Progenitor cell of endocrine pancreas (in vitro differentiated cells): ENCODE measurements at regions not wholly inside any gene's neighbourhood (a gene's known extent, or its start where the extent isn't known, plus 50 kb on each side); places are given as distances from the start of the nearest gene placed in this dataset.

Experiments used
- DNase-seq: peaks from one replicate; pipeline ENCODE4 v3.0.0; 2021; ENCODE audit warnings: low spot score; ENCODE audit not compliant: unreplicated experiment
- H3K27ac Mint-ChIP-seq: 2 replicates; pipeline ENCODE4 v1.8.0; 2021; ENCODE audit warnings: mild to moderate bottlenecking, moderate library complexity, mixed read lengths
- H3K27me3 Mint-ChIP-seq: 2 replicates; pipeline ENCODE4 v1.8.0; 2021; ENCODE audit warnings: mixed read lengths
- H3K36me3 Mint-ChIP-seq: 2 replicates; pipeline ENCODE4 v1.8.0; 2022; ENCODE audit warnings: mixed read lengths; ENCODE audit not compliant: insufficient read depth
- H3K4me1 Mint-ChIP-seq: 2 replicates; pipeline ENCODE4 v1.8.0; 2021; ENCODE audit warnings: low read depth, mixed read lengths
- H3K4me3 Mint-ChIP-seq: 2 replicates; pipeline ENCODE4 v1.8.0; 2021; ENCODE audit warnings: low read depth, mild to moderate bottlenecking, moderate library complexity, mixed read lengths
- H3K9me3 Mint-ChIP-seq: 2 replicates; pipeline ENCODE4 v1.8.0; 2021; ENCODE audit warnings: low read depth, mixed read lengths
- CTCF ChIP-seq: fragments of 200-600 bp; sonication (generic); IDR thresholded peaks from one replicate; pipeline ENCODE4 v1.5.0; 2021; ENCODE audit warnings: antibody characterized with exemption, mild to moderate bottlenecking; ENCODE audit not compliant: unreplicated experiment

- H3K27me3 Mint-ChIP-seq = no peaks in the 10 kb centered on the region
- H3K4me3 Mint-ChIP-seq = no peak overlapping the region
- DNase-seq = no peak
- H3K36me3 Mint-ChIP-seq = no peaks in the 10 kb centered on the region
- peaks cover 10% of the 10 kb centered on the region for H3K4me1 Mint-ChIP-seq
- TF ChIP-seq CTCF = no peak
- H3K9me3 Mint-ChIP-seq = no peaks in the 10 kb centered on the region
- peak overlapping the region; percentile 26 for H3K27ac Mint-ChIP-seq
Measured at GRCh38 chr9:107190936-107191290, 92.2 kb upstream of the RAD23B start.

GRCh38 chr9:107193251-107193650, 89.8 kb upstream of the RAD23B start:
- H3K4me1 Mint-ChIP-seq = peaks cover 10% of the 10 kb centered on the region

GRCh38 chr9:107198718-107199117, 84.4 kb upstream of the RAD23B start:
- peaks cover under 1% of the 10 kb centered on the region for H3K36me3 Mint-ChIP-seq
- no peak for DNase-seq
- no peak overlapping the region for H3K27ac Mint-ChIP-seq
- peaks cover 10% of the 10 kb centered on the region for H3K9me3 Mint-ChIP-seq
- no peaks in the 10 kb centered on the region for H3K27me3 Mint-ChIP-seq
- TF ChIP-seq CTCF = no peak
- H3K4me3 Mint-ChIP-seq = no peak overlapping the region
- H3K4me1 Mint-ChIP-seq = no peaks in the 10 kb centered on the region

More at GRCh38 chr9:107193251-107193650, 89.8 kb upstream of the RAD23B start:
- Mint-ChIP-seq H3K27me3 (no peaks in the 10 kb centered on the region), H3K9me3 (no peaks in the 10 kb centered on the region), H3K4me3 (no peak overlapping the region), H3K36me3 (no peaks in the 10 kb centered on the region), H3K27ac (no peak overlapping the region)
- no peak for DNase-seq
- TF ChIP-seq CTCF = no peak

GRCh38 chr9:107208121-107208520, 75.0 kb upstream of the RAD23B start:
- TF ChIP-seq CTCF = no peak
- Mint-ChIP-seq H3K36me3 (peaks cover 4% of the 10 kb centered on the region), H3K27me3 (no peaks in the 10 kb centered on the region), H3K4me3 (no peak overlapping the region), H3K4me1 (peaks cover 6% of the 10 kb centered on the region), H3K27ac (no peak overlapping the region), H3K9me3 (peaks cover 4% of the 10 kb centered on the region)
- DNase-seq = no peak

- H3K27me3 Mint-ChIP-seq = no peaks in the 10 kb centered on the region
- no peak overlapping the region for H3K4me3 Mint-ChIP-seq
Measured at GRCh38 chr9:107210775-107211174, 72.3 kb upstream of the RAD23B start.

More at GRCh38 chr9:107210775-107211174, 72.3 kb upstream of the RAD23B start:
- Mint-ChIP-seq H3K4me1 (peaks cover 6% of the 10 kb centered on the region), H3K9me3 (no peaks in the 10 kb centered on the region), H3K27ac (no peak overlapping the region), H3K36me3 (no peaks in the 10 kb centered on the region)
- no peak for TF ChIP-seq CTCF
- DNase-seq = no peak
